HFFc6 (cell line): ENCODE measurements at regions not wholly inside any gene's neighbourhood (a gene's known extent, or its start where the extent isn't known, plus 50 kb on each side); places are given as distances from the start of the nearest gene placed in this dataset.

ENCODE experiments used
- DNase-seq: peaks from one replicate; pipeline ENCODE4 v3.0.0-alpha.2; 2018
- H3K27ac Mint-ChIP-seq: 2 replicates; pipeline ENCODE4 v1.8.0; 2020; ENCODE audit warnings: mild to moderate bottlenecking, mixed read lengths
- H3K27me3 Mint-ChIP-seq: 2 replicates; pipeline ENCODE4 v1.8.0; 2021; ENCODE audit warnings: mild to moderate bottlenecking, moderate library complexity, mixed read lengths; ENCODE audit not compliant: insufficient read depth
- H3K36me3 Mint-ChIP-seq: 2 replicates; pipeline ENCODE4 v1.8.0; 2021; ENCODE audit warnings: low read depth, mixed read lengths
- H3K4me1 Mint-ChIP-seq: 2 replicates; pipeline ENCODE4 v1.8.0; 2020; ENCODE audit warnings: low read depth, mixed read lengths
- H3K4me3 Mint-ChIP-seq: 2 replicates; pipeline ENCODE4 v1.8.0; 2020; ENCODE audit warnings: mild to moderate bottlenecking, moderate library complexity, mixed read lengths
- H3K9me3 Mint-ChIP-seq: 2 replicates; pipeline ENCODE4 v1.8.0; 2020; ENCODE audit warnings: mild to moderate bottlenecking, mixed read lengths
- TF ChIP-seq, protein P1 (sequence below): fragments of 200-600 bp; sonication (generic); IDR thresholded peaks from 2 replicates; pipeline ENCODE4 v1.5.0; 2021; ENCODE audit warnings: antibody characterized with exemption, mild to moderate bottlenecking

DNA sequence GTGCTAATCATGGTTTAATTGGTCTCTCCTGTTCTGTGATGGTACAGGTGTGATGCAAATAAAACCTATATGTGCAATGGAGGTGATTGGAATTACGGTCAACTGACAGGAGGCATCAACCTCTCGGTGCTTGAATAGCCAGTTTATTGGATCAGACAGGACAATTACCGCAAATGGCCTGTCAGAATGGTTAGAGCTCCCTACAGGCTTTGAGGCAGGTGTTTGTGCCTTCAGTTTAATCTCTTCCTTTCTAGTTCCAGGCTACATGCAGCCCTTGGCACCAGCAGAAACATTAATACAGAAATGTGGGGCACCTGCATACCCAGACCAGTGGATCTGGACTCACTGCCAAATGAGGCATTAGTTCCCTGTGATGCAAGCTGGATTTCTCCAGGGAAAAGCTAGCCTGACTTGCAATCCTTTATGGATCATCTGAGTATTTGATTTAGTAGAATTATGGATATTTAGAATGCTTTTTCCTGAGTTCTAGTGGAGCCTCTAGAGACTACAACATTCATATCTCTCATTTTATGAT lies 128.6 kb downstream of the MAT2B start:
- Mint-ChIP-seq H3K36me3 (no peaks in the 10 kb centered on the region), H3K27me3 (peaks cover 1% of the 10 kb centered on the region), H3K27ac (no peak overlapping the region), H3K9me3 (no peaks in the 10 kb centered on the region), H3K4me1 (no peaks in the 10 kb centered on the region), H3K4me3 (no peak overlapping the region)
- DNase-seq, result no peak
- TF ChIP-seq, protein P1, sequence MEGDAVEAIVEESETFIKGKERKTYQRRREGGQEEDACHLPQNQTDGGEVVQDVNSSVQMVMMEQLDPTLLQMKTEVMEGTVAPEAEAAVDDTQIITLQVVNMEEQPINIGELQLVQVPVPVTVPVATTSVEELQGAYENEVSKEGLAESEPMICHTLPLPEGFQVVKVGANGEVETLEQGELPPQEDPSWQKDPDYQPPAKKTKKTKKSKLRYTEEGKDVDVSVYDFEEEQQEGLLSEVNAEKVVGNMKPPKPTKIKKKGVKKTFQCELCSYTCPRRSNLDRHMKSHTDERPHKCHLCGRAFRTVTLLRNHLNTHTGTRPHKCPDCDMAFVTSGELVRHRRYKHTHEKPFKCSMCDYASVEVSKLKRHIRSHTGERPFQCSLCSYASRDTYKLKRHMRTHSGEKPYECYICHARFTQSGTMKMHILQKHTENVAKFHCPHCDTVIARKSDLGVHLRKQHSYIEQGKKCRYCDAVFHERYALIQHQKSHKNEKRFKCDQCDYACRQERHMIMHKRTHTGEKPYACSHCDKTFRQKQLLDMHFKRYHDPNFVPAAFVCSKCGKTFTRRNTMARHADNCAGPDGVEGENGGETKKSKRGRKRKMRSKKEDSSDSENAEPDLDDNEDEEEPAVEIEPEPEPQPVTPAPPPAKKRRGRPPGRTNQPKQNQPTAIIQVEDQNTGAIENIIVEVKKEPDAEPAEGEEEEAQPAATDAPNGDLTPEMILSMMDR, result no peak

DNA sequence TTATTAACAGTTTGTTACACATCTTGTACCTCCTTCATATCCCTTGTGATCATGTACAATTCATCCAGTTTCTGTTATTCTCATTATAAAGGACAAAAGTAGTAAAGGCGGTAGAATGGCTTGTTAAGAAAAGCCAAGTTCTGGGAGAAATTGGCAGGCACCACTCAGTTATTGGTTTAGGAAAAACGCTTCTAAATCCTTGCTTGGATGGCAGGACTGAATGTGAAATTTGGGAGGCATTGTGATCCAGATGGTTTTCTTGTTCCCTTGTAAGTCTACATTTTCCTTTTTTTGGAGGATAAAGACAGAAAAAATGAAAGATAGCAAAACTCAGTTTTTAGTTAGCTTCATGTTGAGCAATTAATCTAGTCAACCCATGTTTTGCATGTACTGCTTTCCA lies 130.2 kb downstream of the MAT2B start:
- no peaks in the 10 kb centered on the region for H3K36me3 Mint-ChIP-seq
- TF ChIP-seq, protein P1, result no peak
- H3K4me3 Mint-ChIP-seq, result no peak overlapping the region
- H3K9me3 Mint-ChIP-seq, result no peaks in the 10 kb centered on the region
- H3K4me1 Mint-ChIP-seq, result no peaks in the 10 kb centered on the region
- no peak overlapping the region for H3K27ac Mint-ChIP-seq
- DNase-seq, result no peak
- peaks cover 1% of the 10 kb centered on the region for H3K27me3 Mint-ChIP-seq

DNA sequence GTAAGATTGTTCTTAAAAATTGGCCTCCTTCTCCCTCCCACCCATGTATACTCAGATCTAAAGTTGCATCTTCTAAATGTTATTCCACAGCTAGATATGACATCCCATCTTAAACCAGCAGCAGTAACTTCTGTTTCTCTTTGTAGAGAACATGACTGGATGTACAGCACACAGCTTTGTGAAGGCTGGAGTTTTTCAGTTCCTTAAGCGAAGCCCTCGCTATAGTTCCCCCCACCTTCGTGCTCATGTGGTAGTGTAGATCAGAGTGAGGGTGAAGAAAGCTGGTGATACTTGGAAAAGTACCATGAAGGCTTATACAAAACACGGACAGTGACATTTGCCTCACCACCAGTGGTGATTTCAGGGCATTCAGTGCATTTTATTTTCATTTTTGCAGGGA lies 137.5 kb downstream of the MAT2B start:
- H3K4me1 Mint-ChIP-seq, result no peaks in the 10 kb centered on the region
- H3K27me3 Mint-ChIP-seq, result peaks cover 8% of the 10 kb centered on the region; the same call in 1 of the 2 replicates
- no peak overlapping the region for H3K27ac Mint-ChIP-seq

DNA sequence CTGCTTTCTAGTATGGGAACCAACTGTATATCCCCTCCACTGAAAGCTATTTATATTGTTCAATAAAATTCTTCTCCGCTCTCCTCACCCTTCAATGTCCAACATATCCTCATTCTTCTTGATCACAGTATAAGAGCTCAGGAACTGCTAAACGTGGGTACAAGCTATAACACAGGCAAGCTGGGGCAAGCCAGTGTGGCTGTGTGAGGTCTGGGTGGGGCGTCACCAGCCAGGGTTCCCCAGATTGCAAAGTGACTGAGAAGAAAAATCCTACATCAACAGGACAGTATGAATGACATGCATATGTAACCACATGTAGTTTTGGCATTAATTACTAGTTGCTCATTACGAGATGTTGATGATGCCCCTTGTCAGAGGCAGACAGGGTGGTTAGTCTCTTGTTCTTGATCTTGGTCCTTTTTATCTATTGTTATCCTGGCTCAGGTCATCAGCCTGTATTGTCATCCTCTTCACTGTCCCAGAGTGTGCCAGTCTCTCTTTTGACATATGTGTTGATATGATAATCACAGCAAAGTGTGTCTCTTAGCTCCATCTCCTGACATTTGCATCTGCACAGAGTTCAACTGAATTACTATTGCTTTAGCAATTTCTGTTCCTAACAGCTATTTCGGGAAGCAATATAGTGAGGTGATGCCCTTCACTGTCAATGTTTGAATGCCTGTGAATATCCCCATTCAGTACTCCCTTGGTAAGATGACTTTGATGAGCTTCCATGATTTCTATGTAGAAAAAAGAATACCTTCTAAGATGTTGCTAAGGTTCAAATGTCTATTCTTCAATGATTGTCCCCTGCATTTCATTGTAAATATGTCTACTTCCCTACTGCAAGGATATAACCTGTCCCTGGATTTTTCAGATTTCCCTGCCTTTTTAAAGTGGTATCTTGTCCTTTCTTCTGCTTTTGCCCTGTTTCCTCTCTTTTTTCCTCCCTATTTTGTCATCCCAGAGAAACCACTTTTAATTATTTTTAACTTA lies 140.3 kb downstream of the MAT2B start:
- Mint-ChIP-seq H3K4me1 (no peaks in the 10 kb centered on the region), H3K36me3 (no peaks in the 10 kb centered on the region), H3K4me3 (no peak overlapping the region), H3K27ac (no peak overlapping the region), H3K27me3 (peaks cover 7% of the 10 kb centered on the region; the same call in 1 of the 2 replicates), H3K9me3 (no peaks in the 10 kb centered on the region)
- TF ChIP-seq, protein P1, result no peak
- DNase-seq, result no peak

More for the DNA sequence above, 137.5 kb downstream of the MAT2B start:
- TF ChIP-seq, protein P1, result no peak
- no peak for DNase-seq
- Mint-ChIP-seq H3K9me3 (no peaks in the 10 kb centered on the region), H3K4me3 (no peak overlapping the region), H3K36me3 (no peaks in the 10 kb centered on the region)

DNA sequence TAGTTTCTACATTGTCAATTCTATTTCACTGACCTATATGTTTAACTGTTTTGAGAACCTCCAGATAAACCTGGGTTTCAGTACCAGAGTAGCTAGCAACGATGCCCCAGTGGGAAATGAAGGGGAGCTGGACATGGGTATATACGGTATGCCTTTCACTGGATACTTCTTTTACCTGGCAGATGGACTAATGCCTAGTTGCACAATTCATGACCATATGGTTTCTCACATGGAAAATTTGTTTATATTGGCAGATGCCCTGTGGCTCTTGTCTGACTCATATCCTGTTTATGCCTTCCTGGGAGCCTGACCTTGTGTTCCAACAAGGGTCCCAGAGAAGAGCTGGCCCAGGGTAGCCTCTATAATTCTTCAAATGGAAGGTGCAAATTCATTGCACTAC lies 144.1 kb downstream of the MAT2B start:
- Mint-ChIP-seq H3K27ac (no peak overlapping the region), H3K9me3 (no peaks in the 10 kb centered on the region), H3K4me3 (no peak overlapping the region), H3K27me3 (peaks cover 5% of the 10 kb centered on the region; the same call in 1 of the 2 replicates), H3K36me3 (no peaks in the 10 kb centered on the region), H3K4me1 (no peaks in the 10 kb centered on the region)
- TF ChIP-seq, protein P1, result no peak
- no peak for DNase-seq
